ENCODE measurements at regions not wholly inside any gene's neighbourhood (a gene's known extent, or its start where the extent isn't known, plus 50 kb on each side); places are given as distances from the start of the nearest gene placed in this dataset.

DNA sequence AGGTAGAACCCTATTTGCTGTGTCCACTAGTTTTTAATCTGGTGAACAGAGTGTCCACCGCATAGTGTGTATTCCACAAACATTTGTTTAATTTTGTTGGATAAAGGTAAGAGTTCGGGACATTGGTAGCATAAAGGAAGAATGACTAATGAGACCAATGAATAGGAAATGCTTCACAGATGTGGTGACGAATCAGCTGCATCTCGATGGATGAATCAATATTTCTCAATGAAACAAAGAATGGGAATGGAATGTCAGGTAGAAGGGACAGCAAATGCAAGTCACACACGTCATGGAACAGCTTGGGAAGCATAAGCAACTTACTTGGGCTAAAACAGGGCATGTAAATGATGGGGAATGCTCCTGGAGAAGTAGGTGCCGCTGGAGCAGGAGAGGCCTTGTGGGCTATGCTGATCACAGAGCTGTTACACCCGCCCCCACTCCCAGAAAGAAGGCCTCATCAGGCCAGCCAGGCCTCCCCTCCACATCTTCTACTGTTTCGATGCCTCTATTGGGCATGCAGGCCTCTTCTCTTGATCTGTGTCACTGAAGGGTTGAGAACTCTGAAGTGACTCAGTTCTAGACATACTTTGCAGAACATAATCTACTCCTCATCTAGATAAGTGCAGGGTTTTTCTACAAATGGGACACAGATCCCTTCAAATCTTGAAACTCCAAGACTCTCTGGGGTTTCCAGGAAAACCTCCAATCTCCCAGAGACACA is 120.0 kb upstream of the GADL1 start:
- Histone ChIP-seq H3K36me3 (no peaks in the 10 kb centered on the region), H3K4me1 (no peaks in the 10 kb centered on the region), H3K9me3 (no peaks in the 10 kb centered on the region), H3K4me3 (no peak overlapping the region), H3K27me3 (no peaks in the 10 kb centered on the region), H3K27ac (no peak overlapping the region)
- intact Hi-C loops (cut with DNase I): no loop called here
- WGBS, 2 donors: 62 to 68% methylated on average over 7 to 8 of the region's 8 CpGs
- no peak for TF ChIP-seq POLR2A (IDR thresholded peaks at IDR 0.05)
- TF ChIP-seq, protein P1, sequence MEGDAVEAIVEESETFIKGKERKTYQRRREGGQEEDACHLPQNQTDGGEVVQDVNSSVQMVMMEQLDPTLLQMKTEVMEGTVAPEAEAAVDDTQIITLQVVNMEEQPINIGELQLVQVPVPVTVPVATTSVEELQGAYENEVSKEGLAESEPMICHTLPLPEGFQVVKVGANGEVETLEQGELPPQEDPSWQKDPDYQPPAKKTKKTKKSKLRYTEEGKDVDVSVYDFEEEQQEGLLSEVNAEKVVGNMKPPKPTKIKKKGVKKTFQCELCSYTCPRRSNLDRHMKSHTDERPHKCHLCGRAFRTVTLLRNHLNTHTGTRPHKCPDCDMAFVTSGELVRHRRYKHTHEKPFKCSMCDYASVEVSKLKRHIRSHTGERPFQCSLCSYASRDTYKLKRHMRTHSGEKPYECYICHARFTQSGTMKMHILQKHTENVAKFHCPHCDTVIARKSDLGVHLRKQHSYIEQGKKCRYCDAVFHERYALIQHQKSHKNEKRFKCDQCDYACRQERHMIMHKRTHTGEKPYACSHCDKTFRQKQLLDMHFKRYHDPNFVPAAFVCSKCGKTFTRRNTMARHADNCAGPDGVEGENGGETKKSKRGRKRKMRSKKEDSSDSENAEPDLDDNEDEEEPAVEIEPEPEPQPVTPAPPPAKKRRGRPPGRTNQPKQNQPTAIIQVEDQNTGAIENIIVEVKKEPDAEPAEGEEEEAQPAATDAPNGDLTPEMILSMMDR (IDR thresholded peaks at IDR 0.05): no peak
- no peak for DNase-seq

DNA sequence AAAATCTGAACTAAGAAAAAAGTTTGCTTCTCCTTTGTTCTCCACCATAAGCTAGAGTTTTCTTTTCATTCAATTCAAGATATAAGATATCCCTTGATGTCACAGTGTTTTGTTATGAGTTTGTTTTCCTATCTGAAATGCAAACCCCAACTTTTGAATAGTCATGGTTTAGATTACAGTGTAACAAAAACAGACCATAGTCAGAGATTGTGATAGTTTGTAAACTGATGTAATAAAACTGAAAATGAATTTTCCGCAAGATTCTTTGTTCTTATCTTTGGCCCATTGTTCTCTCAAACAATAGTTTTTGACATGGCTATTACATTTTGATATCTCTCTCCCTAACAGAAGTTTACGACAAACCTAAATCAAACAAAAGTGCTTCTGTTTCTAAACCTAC is 121.7 kb upstream of the GADL1 start:
- Histone ChIP-seq H3K27me3 (no peaks in the 10 kb centered on the region), H3K27ac (no peak overlapping the region), H3K4me1 (no peaks in the 10 kb centered on the region), H3K9me3 (no peaks in the 10 kb centered on the region), H3K36me3 (no peaks in the 10 kb centered on the region), H3K4me3 (no peak overlapping the region)
- intact Hi-C loops (cut with DNase I): no loop called here
- TF ChIP-seq POLR2A (IDR thresholded peaks at IDR 0.05): no peak
- TF ChIP-seq, protein P1 (IDR thresholded peaks at IDR 0.05): no peak
- DNase-seq: no peak
- WGBS, 2 donors: 83 to 88% methylated on average over 2 of the region's 2 CpGs

DNA sequence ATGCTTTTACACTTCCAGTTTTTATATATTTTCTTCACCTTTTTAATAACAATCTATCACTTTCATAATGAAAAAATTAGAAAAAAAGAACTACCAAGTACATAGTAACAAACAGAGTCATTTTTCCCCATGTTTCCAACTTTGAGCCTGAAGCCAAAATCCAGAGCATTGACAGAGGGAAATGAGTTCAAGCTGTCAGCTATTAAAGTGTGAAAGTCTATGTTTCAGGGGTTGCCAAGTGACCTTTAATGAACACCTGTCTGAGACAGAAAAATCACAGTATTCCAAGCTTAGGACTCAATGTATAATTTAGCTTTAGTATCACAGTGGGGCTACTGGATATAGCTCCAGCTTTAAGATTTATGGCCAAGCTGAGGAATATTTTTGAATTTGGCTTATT is 128.3 kb upstream of the GADL1 start:
- Histone ChIP-seq H3K4me1 (no peaks in the 10 kb centered on the region), H3K36me3 (no peaks in the 10 kb centered on the region), H3K27me3 (no peaks in the 10 kb centered on the region), H3K27ac (no peak overlapping the region), H3K4me3 (no peak overlapping the region), H3K9me3 (peaks cover 0 to 16% (median 6%) of the 10 kb centered on the region in 3 donors)
- no peak for DNase-seq
- no peak for TF ChIP-seq POLR2A (IDR thresholded peaks at IDR 0.05)
- TF ChIP-seq, protein P1 (IDR thresholded peaks at IDR 0.05): no peak
- intact Hi-C loops (cut with DNase I): no loop called here

DNA sequence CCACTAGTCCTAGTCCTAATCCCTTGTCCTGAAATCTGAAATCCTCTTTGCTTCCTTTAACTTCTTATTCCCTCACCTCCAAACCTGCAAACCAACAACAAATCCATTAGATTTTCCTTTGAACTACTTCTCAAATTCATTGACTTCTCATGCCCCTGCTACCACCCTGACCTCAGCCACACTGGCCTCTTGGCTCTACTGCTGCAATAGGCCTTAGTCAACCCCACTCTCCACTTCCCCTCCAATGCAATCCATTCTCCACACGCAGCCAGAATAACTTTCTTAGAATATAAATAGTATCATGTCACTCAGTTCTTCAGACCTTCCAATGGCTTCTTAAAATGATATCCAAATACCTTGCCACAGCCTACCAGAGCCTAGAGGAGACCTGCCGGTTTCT is 131.1 kb upstream of the GADL1 start:
- Histone ChIP-seq H3K36me3 (no peaks in the 10 kb centered on the region), H3K27me3 (no peaks in the 10 kb centered on the region), H3K9me3 (peaks cover 0 to 26% (median 6%) of the 10 kb centered on the region in 3 donors), H3K27ac (no peak overlapping the region), H3K4me1 (no peaks in the 10 kb centered on the region), H3K4me3 (no peak overlapping the region)
- DNase-seq: no peak
- 89 to 93% methylated on average over 2 of the region's 2 CpGs for WGBS, 2 donors
- TF ChIP-seq, protein P1 (IDR thresholded peaks at IDR 0.05): no peak
- no peak for TF ChIP-seq POLR2A (IDR thresholded peaks at IDR 0.05)
- intact Hi-C loops (cut with DNase I): no loop called here

DNA sequence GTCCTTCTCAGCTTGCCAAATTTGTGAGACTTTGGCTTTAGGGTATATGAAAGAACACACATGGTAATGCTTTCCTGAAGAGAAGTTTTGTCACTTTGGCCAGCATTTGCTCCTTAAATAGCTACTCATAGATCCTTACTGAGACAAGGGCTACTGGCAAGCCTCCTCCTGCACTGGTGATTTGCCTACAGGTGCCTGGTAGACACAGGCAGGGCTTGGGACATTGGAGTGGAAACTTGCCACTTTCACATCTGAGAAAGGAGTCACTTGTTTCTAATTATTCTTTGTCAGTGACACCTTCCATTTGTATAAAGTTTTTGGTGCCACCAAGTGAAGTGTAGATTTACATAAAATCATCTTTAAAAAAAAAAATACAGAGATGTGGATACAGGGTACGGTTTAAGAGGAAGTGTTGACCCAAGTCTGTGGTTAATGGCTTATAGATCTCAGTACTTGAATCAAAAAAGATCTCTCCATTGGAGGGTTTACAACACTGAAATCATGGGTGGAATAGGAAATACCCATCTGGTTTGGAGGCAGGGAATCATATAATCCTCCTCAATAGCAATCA is 132.8 kb upstream of the GADL1 start:
- H3K27ac ChIP-seq: no peak overlapping the region
- DNase-seq: no peak
- TF ChIP-seq, protein P1 (IDR thresholded peaks at IDR 0.05): no peak
- TF ChIP-seq POLR2A (IDR thresholded peaks at IDR 0.05): no peak
- WGBS, 2 donors: 60 to 63% methylated on average over 1 of the region's 1 CpG
- intact Hi-C loops (cut with DNase I): no loop called here
- H3K4me1 ChIP-seq: no peaks in the 10 kb centered on the region
- no peaks in the 10 kb centered on the region for H3K27me3 ChIP-seq
- no peak overlapping the region for H3K4me3 ChIP-seq
- H3K9me3 ChIP-seq: peaks cover 0 to 26% (median 6%) of the 10 kb centered on the region in 3 donors
- H3K36me3 ChIP-seq: no peaks in the 10 kb centered on the region

Measured in esophagus squamous epithelium (tissue), 5 donors.